SK-N-SH treated with all-trans-retinoic acid at 6 μM for 48 hours (cell line): ENCODE measurements at regions not wholly inside any gene's neighbourhood (a gene's known extent, or its start where the extent isn't known, plus 50 kb on each side); places are given as distances from the start of the nearest gene placed in this dataset.

Source experiments
- CSDC2 ChIP-seq: fragments of 250-450 bp; sonication (Bioruptor Pico); IDR thresholded peaks from 2 replicates; pipeline ENCODE4 v1.5.0; 2020; ENCODE audit warnings: mild to moderate bottlenecking, moderate library complexity
- CSRNP3 ChIP-seq: fragments of 250-450 bp; sonication (Bioruptor Pico); IDR thresholded peaks from 2 replicates; pipeline ENCODE4 v1.5.1; 2021; ENCODE audit warnings: mild to moderate bottlenecking, moderate library complexity
- ZC3H10 ChIP-seq: fragments of 250-450 bp; sonication (Bioruptor Pico); IDR thresholded peaks from 2 replicates; pipeline ENCODE4 v1.5.1; 2021; ENCODE audit warnings: mild to moderate bottlenecking, moderate library complexity
- ZNF565 ChIP-seq: fragments of 450-650 bp; formaldehyde crosslinking; conservative IDR thresholded peaks from 2 replicates; pipeline ENCODE4 v1.5.0; 2020; ENCODE audit warnings: low read depth, mild to moderate bottlenecking, moderate library complexity
- ZNF70 ChIP-seq: fragments of 450-650 bp; formaldehyde crosslinking; IDR thresholded peaks from 2 replicates; pipeline ENCODE4 v1.5.0; 2020; ENCODE audit warnings: mild to moderate bottlenecking, moderate library complexity
- TF ChIP-seq, protein P1 (sequence below): fragments of 250-450 bp; sonication (Bioruptor Pico); IDR thresholded peaks from 2 replicates; pipeline ENCODE4 v1.8.0; 2020; ENCODE audit warnings: mild to moderate bottlenecking, moderate library complexity, borderline replicate concordance
- TF ChIP-seq, protein P2 (sequence below): fragments of 250-450 bp; sonication (Bioruptor Pico); IDR thresholded peaks from 2 replicates; pipeline ENCODE4 v1.5.1; 2020; ENCODE audit warnings: low read depth, mild to moderate bottlenecking, moderate library complexity

DNA sequence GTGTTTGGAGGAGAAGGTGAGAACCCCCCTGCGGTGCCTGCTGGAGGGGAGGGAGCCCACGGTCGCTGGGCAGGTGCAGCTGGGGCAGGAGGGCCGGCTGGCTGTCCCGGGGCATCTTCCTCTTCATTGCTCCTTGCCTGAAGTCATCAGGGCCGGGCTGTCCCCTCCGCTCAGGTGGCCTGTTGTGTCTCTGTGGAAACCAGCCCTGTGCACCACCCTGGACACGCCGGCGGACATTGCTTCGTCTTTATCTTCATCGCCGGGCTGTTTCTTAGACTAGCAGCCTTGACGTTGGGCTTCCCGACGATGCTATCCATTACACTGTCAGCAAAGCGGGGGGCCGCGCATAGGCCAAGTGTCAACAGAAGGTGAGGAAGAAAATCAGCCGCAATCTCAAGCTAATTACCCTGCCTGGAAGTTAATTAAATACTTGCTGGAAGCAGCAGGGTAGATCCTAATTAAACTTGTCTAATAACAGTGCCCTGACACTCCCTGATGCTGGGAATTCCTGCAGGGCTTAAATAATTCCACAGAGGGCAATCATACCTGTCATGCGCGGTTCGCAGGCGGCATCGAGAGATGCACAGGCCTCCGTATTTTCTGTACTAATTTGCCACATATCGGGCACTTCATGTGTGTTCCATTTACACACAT is 111.4 kb upstream of the SOX1 start:
- TF ChIP-seq ZNF565 (CRISPR knock-in tag) (no peak), ZNF70 (CRISPR knock-in tag) (no peak), CSDC2 (no peak), CSRNP3 (CRISPR knock-in tag) (no peak), ZC3H10 (CRISPR knock-in tag) (no peak)
- TF ChIP-seq, protein P1, sequence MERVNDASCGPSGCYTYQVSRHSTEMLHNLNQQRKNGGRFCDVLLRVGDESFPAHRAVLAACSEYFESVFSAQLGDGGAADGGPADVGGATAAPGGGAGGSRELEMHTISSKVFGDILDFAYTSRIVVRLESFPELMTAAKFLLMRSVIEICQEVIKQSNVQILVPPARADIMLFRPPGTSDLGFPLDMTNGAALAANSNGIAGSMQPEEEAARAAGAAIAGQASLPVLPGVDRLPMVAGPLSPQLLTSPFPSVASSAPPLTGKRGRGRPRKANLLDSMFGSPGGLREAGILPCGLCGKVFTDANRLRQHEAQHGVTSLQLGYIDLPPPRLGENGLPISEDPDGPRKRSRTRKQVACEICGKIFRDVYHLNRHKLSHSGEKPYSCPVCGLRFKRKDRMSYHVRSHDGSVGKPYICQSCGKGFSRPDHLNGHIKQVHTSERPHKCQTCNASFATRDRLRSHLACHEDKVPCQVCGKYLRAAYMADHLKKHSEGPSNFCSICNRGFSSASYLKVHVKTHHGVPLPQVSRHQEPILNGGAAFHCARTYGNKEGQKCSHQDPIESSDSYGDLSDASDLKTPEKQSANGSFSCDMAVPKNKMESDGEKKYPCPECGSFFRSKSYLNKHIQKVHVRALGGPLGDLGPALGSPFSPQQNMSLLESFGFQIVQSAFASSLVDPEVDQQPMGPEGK, result no peak
- TF ChIP-seq, protein P2, sequence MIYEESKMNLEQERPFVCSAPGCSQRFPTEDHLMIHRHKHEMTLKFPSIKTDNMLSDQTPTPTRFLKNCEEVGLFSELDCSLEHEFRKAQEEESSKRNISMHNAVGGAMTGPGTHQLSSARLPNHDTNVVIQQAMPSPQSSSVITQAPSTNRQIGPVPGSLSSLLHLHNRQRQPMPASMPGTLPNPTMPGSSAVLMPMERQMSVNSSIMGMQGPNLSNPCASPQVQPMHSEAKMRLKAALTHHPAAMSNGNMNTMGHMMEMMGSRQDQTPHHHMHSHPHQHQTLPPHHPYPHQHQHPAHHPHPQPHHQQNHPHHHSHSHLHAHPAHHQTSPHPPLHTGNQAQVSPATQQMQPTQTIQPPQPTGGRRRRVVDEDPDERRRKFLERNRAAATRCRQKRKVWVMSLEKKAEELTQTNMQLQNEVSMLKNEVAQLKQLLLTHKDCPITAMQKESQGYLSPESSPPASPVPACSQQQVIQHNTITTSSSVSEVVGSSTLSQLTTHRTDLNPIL (CRISPR knock-in tag), result no peak
